ENCODE measurements at regions not wholly inside any gene's neighbourhood (a gene's known extent, or its start where the extent isn't known, plus 50 kb on each side); places are given as distances from the start of the nearest gene placed in this dataset.

DNA sequence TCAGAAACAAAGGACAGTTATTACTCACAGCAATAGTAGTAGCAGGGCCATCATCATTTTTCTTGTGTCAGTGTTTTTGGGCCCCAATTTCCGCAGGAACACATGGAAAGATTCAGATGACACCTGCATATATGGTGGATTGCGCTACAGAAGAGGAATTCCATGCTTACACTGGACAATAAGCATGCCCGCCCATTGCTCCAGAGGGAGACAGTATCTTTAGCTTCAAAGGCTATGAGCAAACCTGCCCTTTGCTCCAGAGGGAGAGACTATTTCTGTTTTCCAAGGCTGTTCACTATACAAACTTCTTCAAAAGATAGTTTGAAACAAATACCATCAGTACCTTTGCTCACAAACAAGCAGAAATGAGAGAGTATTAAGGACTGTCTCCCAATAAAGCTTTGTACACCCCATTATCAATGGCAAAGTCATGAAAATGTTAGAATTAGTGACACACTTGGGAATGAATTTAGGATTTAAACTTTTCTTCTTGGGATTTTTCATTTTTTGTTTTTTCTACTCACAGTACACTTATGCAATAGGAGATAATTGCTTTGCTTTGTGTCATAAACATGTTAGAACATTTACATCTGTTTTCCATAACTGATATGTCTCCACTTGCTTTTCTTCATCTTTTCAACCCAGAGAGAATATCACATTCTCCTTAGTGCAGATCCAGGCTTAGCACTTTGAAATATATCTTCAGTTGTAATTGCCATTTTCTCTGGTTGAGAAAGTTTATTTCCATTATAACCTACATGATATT lies 564.5 kb upstream of the ZNF717 start:
- Histone ChIP-seq H3F3A (replicated peaks; ENCODE audit: insufficient read depth) (no peaks in the 10 kb centered on the region), H3K9ac (no peak overlapping the region), H3K4me3 (ENCODE audit: low read depth in 2 of 2, low read length in 1 of 2) (no peak overlapping the region), H3K4me1 (ENCODE audit: control insufficient read depth in 1 of 2, insufficient read depth in 2 of 2, low read depth in 1 of 2, low read length in 1 of 2) (peaks cover 0 to 2% of the 10 kb centered on the region in 2 experiments; a peak in 1 of 4 replicates), H3K27ac (ENCODE audit: low read depth in 2 of 2, low read length in 1 of 2) (no peak overlapping the region), H2AFZ (ENCODE audit: low read depth) (no peak overlapping the region), H4K20me1 (ENCODE audit: insufficient read depth) (no peaks in the 10 kb centered on the region), H3K79me2 (ENCODE audit: insufficient read depth) (no peaks in the 10 kb centered on the region), H3K9me3 (no peaks in the 10 kb centered on the region), H3K4me2 (no peak overlapping the region), H3K36me3 (replicated peaks in 1 of 2; ENCODE audit: control insufficient read depth in 1 of 2, insufficient read depth in 2 of 2, low read length in 1 of 2) (no peaks in the 10 kb centered on the region), H3K27me3 (ENCODE audit: insufficient read depth) (no peaks in the 10 kb centered on the region), H3K9me2 (no peaks in the 10 kb centered on the region)
- DNase-seq, result no peak
- ChIA-PET POLR2A (no interaction called here), CTCF (interaction anchor here (0.7 kb wide), 1 partner anchor 59 kb away, joined by 3 read pairs; no protein-coding TSS in a partner anchor)
- 67% methylated on average over 3 of the region's 3 CpGs for WGBS (ENCODE audit: low lambda C conversion rate)
- TF ChIP-seq FOXJ3 (CRISPR knock-in tag; IDR thresholded peaks at IDR 0.05) (no peak), GATA2 (CRISPR knock-in tag; IDR thresholded peaks at IDR 0.05) (no peak), CHD2 (IDR thresholded peaks at IDR 0.05; ENCODE audit: low read length, partially characterized antibody) (no peak), SMC3 (IDR thresholded peaks at IDR 0.05; ENCODE audit: low read depth, low read length) (no peak), ELF1 (IDR thresholded peaks at IDR 0.05) (no peak), EZH2phosphoT487 (IDR thresholded peaks at IDR 0.05; ENCODE audit: borderline replicate concordance, low read depth) (no peak), POLR2AphosphoS5 (IDR thresholded peaks at IDR 0.05; ENCODE audit: low read depth, low read length) (no peak), NFIC (IDR thresholded peaks at IDR 0.05; ENCODE audit: borderline replicate concordance) (no peak), RFX5 (IDR thresholded peaks at IDR 0.05; ENCODE audit: low read length) (no peak), JUND (IDR thresholded peaks at IDR 0.05) (no peak), NRF1 (IDR thresholded peaks at IDR 0.05; ENCODE audit: low read depth, low read length) (no peak), RAD21 (IDR thresholded peaks at IDR 0.05; ENCODE audit: low read length) (no peak), FOXM1 (IDR thresholded peaks at IDR 0.05; ENCODE audit: low read depth) (no peak)
- TF ChIP-seq, protein P1, sequence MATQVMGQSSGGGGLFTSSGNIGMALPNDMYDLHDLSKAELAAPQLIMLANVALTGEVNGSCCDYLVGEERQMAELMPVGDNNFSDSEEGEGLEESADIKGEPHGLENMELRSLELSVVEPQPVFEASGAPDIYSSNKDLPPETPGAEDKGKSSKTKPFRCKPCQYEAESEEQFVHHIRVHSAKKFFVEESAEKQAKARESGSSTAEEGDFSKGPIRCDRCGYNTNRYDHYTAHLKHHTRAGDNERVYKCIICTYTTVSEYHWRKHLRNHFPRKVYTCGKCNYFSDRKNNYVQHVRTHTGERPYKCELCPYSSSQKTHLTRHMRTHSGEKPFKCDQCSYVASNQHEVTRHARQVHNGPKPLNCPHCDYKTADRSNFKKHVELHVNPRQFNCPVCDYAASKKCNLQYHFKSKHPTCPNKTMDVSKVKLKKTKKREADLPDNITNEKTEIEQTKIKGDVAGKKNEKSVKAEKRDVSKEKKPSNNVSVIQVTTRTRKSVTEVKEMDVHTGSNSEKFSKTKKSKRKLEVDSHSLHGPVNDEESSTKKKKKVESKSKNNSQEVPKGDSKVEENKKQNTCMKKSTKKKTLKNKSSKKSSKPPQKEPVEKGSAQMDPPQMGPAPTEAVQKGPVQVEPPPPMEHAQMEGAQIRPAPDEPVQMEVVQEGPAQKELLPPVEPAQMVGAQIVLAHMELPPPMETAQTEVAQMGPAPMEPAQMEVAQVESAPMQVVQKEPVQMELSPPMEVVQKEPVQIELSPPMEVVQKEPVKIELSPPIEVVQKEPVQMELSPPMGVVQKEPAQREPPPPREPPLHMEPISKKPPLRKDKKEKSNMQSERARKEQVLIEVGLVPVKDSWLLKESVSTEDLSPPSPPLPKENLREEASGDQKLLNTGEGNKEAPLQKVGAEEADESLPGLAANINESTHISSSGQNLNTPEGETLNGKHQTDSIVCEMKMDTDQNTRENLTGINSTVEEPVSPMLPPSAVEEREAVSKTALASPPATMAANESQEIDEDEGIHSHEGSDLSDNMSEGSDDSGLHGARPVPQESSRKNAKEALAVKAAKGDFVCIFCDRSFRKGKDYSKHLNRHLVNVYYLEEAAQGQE (IDR thresholded peaks at IDR 0.05; ENCODE audit: low read depth, low read length), result no peak
- TF ChIP-seq, protein P2, sequence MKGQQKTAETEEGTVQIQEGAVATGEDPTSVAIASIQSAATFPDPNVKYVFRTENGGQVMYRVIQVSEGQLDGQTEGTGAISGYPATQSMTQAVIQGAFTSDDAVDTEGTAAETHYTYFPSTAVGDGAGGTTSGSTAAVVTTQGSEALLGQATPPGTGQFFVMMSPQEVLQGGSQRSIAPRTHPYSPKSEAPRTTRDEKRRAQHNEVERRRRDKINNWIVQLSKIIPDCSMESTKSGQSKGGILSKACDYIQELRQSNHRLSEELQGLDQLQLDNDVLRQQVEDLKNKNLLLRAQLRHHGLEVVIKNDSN (IDR thresholded peaks at IDR 0.05; ENCODE audit: borderline replicate concordance, low read depth), result no peak
- TF ChIP-seq, protein P3, sequence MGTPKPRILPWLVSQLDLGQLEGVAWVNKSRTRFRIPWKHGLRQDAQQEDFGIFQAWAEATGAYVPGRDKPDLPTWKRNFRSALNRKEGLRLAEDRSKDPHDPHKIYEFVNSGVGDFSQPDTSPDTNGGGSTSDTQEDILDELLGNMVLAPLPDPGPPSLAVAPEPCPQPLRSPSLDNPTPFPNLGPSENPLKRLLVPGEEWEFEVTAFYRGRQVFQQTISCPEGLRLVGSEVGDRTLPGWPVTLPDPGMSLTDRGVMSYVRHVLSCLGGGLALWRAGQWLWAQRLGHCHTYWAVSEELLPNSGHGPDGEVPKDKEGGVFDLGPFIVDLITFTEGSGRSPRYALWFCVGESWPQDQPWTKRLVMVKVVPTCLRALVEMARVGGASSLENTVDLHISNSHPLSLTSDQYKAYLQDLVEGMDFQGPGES (IDR thresholded peaks at IDR 0.05; ENCODE audit: low read depth, low read length), result no peak
- TF ChIP-seq, protein P4, sequence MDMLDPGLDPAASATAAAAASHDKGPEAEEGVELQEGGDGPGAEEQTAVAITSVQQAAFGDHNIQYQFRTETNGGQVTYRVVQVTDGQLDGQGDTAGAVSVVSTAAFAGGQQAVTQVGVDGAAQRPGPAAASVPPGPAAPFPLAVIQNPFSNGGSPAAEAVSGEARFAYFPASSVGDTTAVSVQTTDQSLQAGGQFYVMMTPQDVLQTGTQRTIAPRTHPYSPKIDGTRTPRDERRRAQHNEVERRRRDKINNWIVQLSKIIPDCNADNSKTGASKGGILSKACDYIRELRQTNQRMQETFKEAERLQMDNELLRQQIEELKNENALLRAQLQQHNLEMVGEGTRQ (IDR thresholded peaks at IDR 0.05; ENCODE audit: borderline replicate concordance, low read depth, low read length), result no peak
- TF ChIP-seq, protein P5, sequence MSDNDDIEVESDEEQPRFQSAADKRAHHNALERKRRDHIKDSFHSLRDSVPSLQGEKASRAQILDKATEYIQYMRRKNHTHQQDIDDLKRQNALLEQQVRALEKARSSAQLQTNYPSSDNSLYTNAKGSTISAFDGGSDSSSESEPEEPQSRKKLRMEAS (IDR thresholded peaks at IDR 0.05; ENCODE audit: low read depth), result no peak
